GM12878 (cell line): ENCODE measurements at regions not wholly inside any gene's neighbourhood (a gene's known extent, or its start where the extent isn't known, plus 50 kb on each side); places are given as distances from the start of the nearest gene placed in this dataset.

Experiments used
- ATAC-seq: fragments of 200-7000 bp; cut with Tn5 transposase; 3 replicates; pipeline ENCODE4 v1.9.1; 2020; ENCODE audit warnings: mild to moderate bottlenecking, moderate library complexity
- BruUV-seq: library from RNA; stranded (reverse); fragments of 400-500 nt; replicated peaks from 2 replicates; lab custom pipeline; 2021; lab: Mats Ljungman, UMichigan
- CTCF ChIA-PET: fragments of 300-600 bp; sonication (Branson Sonifier 250); formaldehyde crosslinking; extraction: SDS; loops from one replicate; lab custom pipeline; 2021; ENCODE audit warnings: inconsistent platforms; lab: Yijun Ruan, JAX
- POLR2A ChIA-PET: fragments of 350-600 bp; formaldehyde crosslinking; extraction: SDS; loops from one replicate; lab custom pipeline; 2021; ENCODE audit warnings: inconsistent platforms; lab: Charles Lee
- RAD21 ChIA-PET: fragments of 300-600 bp; sonication (Branson Sonifier 250); formaldehyde crosslinking; loops from one replicate; lab custom pipeline; 2023; ENCODE audit warnings: antibody characterized with exemption; ENCODE audit not compliant: unreplicated experiment; lab: Charles Lee
- SMC1A ChIA-PET: fragments of 300-600 bp; sonication (Branson Sonifier 250); formaldehyde crosslinking; loops from one replicate; lab custom pipeline; 2023; ENCODE audit not compliant: unreplicated experiment, uncharacterized antibody; lab: Charles Lee
- DNase-seq: peaks from one replicate; pipeline ENCODE4 v3.0.0-alpha.2; 2011; ENCODE audit warnings: low read depth, low spot score
- FAIRE-seq: peaks from 3 replicates; lab custom pipeline; 2011; peaks lifted over from hg19 to GRCh38; lab: Jason Lieb, UNC
- H2AFZ ChIP-seq: 2 replicates; pipeline ENCODE4 v1.6.0; 2011; ENCODE audit warnings: low read depth, low read length, control low read depth; ENCODE audit not compliant: control insufficient read depth
- H3K27ac ChIP-seq: 2 replicates; pipeline ENCODE4 v1.5.1; 2011; ENCODE audit warnings: control low read depth; ENCODE audit not compliant: control insufficient read depth, insufficient read depth
- H3K27me3 ChIP-seq, 2 experiments: replicated peaks in 1 of 2; 2 replicates each; pipeline versions ENCODE4 v1.6.0 to v1.6.1; 2011; ENCODE audit warnings: low read length in 1 of 2; ENCODE audit not compliant: control insufficient read depth in 2 of 2, insufficient read depth in 2 of 2
- H3K36me3 ChIP-seq, 2 experiments: 2 replicates each; pipeline ENCODE4 v1.5.1; 2011; ENCODE audit warnings: low read length in 1 of 2; ENCODE audit not compliant: control insufficient read depth in 2 of 2, insufficient read depth in 2 of 2
- H3K4me1 ChIP-seq: 2 replicates; pipeline ENCODE4 v1.6.1; 2011; ENCODE audit warnings: mild to moderate bottlenecking, low read length, moderate library complexity, mixed read lengths; ENCODE audit not compliant: control insufficient read depth, insufficient read depth
- H3K4me2 ChIP-seq: 2 replicates; pipeline ENCODE4 v1.6.0; 2011; ENCODE audit warnings: control low read depth; ENCODE audit not compliant: control insufficient read depth, insufficient read depth
- H3K4me3 ChIP-seq: fragments of 200-600 bp; sonication (generic); 2 replicates; pipeline ENCODE4 v1.5.1; 2016
- H3K79me2 ChIP-seq: 2 replicates; pipeline ENCODE4 v1.6.0; 2011; ENCODE audit warnings: low read length; ENCODE audit not compliant: control insufficient read depth, insufficient read depth
- H3K9ac ChIP-seq: 2 replicates; pipeline ENCODE4 v1.8.0; 2011; ENCODE audit warnings: low read length, control low read depth, mixed read lengths; ENCODE audit not compliant: control insufficient read depth, insufficient read depth
- H3K9me3 ChIP-seq: replicated peaks from 3 replicates; pipeline ENCODE4 v1.5.1; 2011; ENCODE audit warnings: mild to moderate bottlenecking, low read length; ENCODE audit not compliant: control insufficient read depth, insufficient read depth
- H4K20me1 ChIP-seq: 2 replicates; pipeline ENCODE4 v1.6.0; 2011; ENCODE audit not compliant: control insufficient read depth, insufficient read depth
- BMI1 ChIP-seq: fragments of 450-650 bp; IDR thresholded peaks from 2 replicates; pipeline ENCODE4 v1.6.1; 2016; ENCODE audit warnings: mild to moderate bottlenecking, moderate library complexity, borderline replicate concordance
- CREB1 ChIP-seq: IDR thresholded peaks from 2 replicates; pipeline ENCODE4 v1.6.1; 2012; ENCODE audit warnings: low read depth, mild to moderate bottlenecking, inconsistent platforms
- DPF2 ChIP-seq: fragments of 450-650 bp; IDR thresholded peaks from 2 replicates; pipeline ENCODE4 v1.6.1; 2017; ENCODE audit warnings: mild to moderate bottlenecking
- IRF4 ChIP-seq: IDR thresholded peaks from 2 replicates; pipeline ENCODE4 v1.6.1; 2011; ENCODE audit warnings: low read depth, low read length
- JUNB ChIP-seq: IDR thresholded peaks from 2 replicates; pipeline ENCODE4 v1.6.1; 2016; ENCODE audit warnings: antibody characterized with exemption, mild to moderate bottlenecking
- MTA3 ChIP-seq: IDR thresholded peaks from 2 replicates; pipeline ENCODE4 v1.6.1; 2012; ENCODE audit warnings: low read length, inconsistent platforms, borderline replicate concordance
- SP1 ChIP-seq: IDR thresholded peaks from one replicate; pipeline ENCODE4 v1.6.1; 2011; ENCODE audit warnings: low read depth, low read length
- ZNF24 ChIP-seq: fragments of 450-650 bp; IDR thresholded peaks from 2 replicates; pipeline ENCODE4 v1.6.1; 2017; ENCODE audit warnings: antibody characterized with exemption, mild to moderate bottlenecking
- ZNF274 ChIP-seq: IDR thresholded peaks from one replicate; pipeline ENCODE4 v1.8.0; 2011; ENCODE audit not compliant: insufficient read length, insufficient read depth
- WGBS: methylation state at CpG from one replicate; pipeline ENCODE4 v1.1.6; 2016; ENCODE audit warnings: low lambda C conversion rate; ENCODE audit not compliant: insufficient replicate concordance, insufficient coverage; ENCODE audit errors: missing lambda C conversion rate; 5-methylcytosine and 5-hydroxymethylcytosine counted together
- in situ Hi-C: fragments of 300-500 bp; cut with MboI; formaldehyde crosslinking; loops from 9 replicates; pipeline ENCODE4 v1.14.3; 2018; ENCODE audit warnings: mixed read lengths
- intact Hi-C: fragments of 100-400 bp; cut with micrococcal nuclease; formaldehyde crosslinking; loops from one replicate; pipeline ENCODE4 v1.14.2; 2022; ENCODE audit not compliant: unreplicated experiment
- TF ChIP-seq, protein P1 (sequence below): IDR thresholded peaks from 2 replicates; pipeline ENCODE4 v1.6.1; 2012; ENCODE audit warnings: improper control_type of control experiment, low read depth, low read length; ENCODE audit not compliant: insufficient replicate concordance
- TF ChIP-seq, protein P2 (sequence below): IDR thresholded peaks from 2 replicates; pipeline ENCODE4 v1.6.1; 2012; ENCODE audit warnings: low read depth, low read length, improper control_type of control experiment

DNA sequence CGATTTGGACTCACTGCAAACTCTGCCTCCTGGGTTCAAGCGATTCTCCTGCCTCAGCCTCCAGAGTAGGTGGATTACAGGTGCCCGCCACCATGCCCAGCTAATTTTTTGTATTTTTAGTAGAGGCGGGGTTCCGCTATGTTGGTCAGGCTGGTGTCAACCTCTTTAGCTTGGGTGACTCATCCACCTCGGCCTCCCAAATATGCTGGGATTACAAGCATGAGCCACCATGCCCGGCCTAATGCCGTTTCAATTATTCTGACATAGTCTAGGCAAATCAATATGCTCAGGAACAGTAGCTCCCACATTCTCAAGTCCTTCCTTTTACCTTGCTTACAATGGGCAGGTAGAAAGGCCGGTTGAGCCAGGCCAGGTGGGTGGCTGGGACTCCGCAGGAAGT, 82.0 kb upstream of the EEA1 start:
- Histone ChIP-seq H3K27me3 (no peaks in the 10 kb centered on the region), H3K9ac (no peak overlapping the region), H3K79me2 (no peaks in the 10 kb centered on the region), H3K4me3 (no peak overlapping the region), H3K36me3 (no peaks in the 10 kb centered on the region), H3K4me2 (no peak overlapping the region), H3K9me3 (no peaks in the 10 kb centered on the region; the same call in 2 of the 3 replicates), H4K20me1 (no peaks in the 10 kb centered on the region), H3K4me1 (peaks cover 41% of the 10 kb centered on the region), H2AFZ (no peak overlapping the region), H3K27ac (no peak overlapping the region)
- ChIA-PET SMC1A (interaction anchor here (1.0 to 22.0 kb wide), 6 partner anchors 21 to 409 kb away, joined by 4 to 420 read pairs (median 18); no protein-coding TSS in a partner anchor), CTCF (interaction anchor here (0.8 to 5.2 kb wide), 2 partner anchors 23 to 288 kb away, joined by 3 to 68 read pairs; no protein-coding TSS in a partner anchor), POLR2A (interaction anchor here (5.2 kb wide), 1 partner anchor 22 kb away, joined by 39 read pairs; no protein-coding TSS in a partner anchor), RAD21 (interaction anchor here (8.7 kb wide), 1 partner anchor 22 kb away, joined by 92 read pairs; no protein-coding TSS in a partner anchor)
- TF ChIP-seq IRF4 (no peak), DPF2 (no peak), CREB1 (no peak), JUNB (no peak), SP1 (no peak), ZNF274 (no peak), BMI1 (no peak), ZNF24 (no peak), MTA3 (no peak)
- TF ChIP-seq, protein P1, sequence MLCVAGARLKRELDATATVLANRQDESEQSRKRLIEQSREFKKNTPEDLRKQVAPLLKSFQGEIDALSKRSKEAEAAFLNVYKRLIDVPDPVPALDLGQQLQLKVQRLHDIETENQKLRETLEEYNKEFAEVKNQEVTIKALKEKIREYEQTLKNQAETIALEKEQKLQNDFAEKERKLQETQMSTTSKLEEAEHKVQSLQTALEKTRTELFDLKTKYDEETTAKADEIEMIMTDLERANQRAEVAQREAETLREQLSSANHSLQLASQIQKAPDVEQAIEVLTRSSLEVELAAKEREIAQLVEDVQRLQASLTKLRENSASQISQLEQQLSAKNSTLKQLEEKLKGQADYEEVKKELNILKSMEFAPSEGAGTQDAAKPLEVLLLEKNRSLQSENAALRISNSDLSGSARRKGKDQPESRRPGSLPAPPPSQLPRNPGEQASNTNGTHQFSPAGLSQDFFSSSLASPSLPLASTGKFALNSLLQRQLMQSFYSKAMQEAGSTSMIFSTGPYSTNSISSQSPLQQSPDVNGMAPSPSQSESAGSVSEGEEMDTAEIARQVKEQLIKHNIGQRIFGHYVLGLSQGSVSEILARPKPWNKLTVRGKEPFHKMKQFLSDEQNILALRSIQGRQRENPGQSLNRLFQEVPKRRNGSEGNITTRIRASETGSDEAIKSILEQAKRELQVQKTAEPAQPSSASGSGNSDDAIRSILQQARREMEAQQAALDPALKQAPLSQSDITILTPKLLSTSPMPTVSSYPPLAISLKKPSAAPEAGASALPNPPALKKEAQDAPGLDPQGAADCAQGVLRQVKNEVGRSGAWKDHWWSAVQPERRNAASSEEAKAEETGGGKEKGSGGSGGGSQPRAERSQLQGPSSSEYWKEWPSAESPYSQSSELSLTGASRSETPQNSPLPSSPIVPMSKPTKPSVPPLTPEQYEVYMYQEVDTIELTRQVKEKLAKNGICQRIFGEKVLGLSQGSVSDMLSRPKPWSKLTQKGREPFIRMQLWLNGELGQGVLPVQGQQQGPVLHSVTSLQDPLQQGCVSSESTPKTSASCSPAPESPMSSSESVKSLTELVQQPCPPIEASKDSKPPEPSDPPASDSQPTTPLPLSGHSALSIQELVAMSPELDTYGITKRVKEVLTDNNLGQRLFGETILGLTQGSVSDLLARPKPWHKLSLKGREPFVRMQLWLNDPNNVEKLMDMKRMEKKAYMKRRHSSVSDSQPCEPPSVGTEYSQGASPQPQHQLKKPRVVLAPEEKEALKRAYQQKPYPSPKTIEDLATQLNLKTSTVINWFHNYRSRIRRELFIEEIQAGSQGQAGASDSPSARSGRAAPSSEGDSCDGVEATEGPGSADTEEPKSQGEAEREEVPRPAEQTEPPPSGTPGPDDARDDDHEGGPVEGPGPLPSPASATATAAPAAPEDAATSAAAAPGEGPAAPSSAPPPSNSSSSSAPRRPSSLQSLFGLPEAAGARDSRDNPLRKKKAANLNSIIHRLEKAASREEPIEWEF, result no peak
- TF ChIP-seq, protein P2, sequence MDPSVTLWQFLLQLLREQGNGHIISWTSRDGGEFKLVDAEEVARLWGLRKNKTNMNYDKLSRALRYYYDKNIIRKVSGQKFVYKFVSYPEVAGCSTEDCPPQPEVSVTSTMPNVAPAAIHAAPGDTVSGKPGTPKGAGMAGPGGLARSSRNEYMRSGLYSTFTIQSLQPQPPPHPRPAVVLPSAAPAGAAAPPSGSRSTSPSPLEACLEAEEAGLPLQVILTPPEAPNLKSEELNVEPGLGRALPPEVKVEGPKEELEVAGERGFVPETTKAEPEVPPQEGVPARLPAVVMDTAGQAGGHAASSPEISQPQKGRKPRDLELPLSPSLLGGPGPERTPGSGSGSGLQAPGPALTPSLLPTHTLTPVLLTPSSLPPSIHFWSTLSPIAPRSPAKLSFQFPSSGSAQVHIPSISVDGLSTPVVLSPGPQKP, result no peak
- ATAC-seq (no peak), DNase-seq (no peak), FAIRE-seq (no peak)
- intact Hi-C loops (no loop called here), in situ Hi-C loops (no loop called here)
- BruUV-seq, result no TSS peak
- WGBS, result 92% methylated on average over 10 of the region's 10 CpGs
